Keratinocyte (primary cell): ENCODE measurements at regions not wholly inside any gene's neighbourhood (a gene's known extent, or its start where the extent isn't known, plus 50 kb on each side); places are given as distances from the start of the nearest gene placed in this dataset.

Experiments
- CTCF ChIP-seq, 3 experiments: IDR thresholded peaks in 1 of 3; conservative IDR thresholded peaks in 1 of 3; optimal IDR thresholded peaks in 1 of 3; 2 replicates in 2 of 3; 3 replicates in 1 of 3; pipeline versions ENCODE3 to v1.5.1; 2011; ENCODE audit warnings: low read length in 3 of 3, mild to moderate bottlenecking in 3 of 3, moderate library complexity in 2 of 3, control low read depth in 1 of 3, inconsistent platforms in 1 of 3; ENCODE audit not compliant: insufficient read depth in 2 of 3; ENCODE audit errors: extremely low read depth in 1 of 3
- EZH2 ChIP-seq: IDR thresholded peaks from one replicate; pipeline ENCODE4 v1.6.1; 2012; ENCODE audit warnings: inconsistent platforms, mild to moderate bottlenecking, low read length, moderate library complexity

- TF ChIP-seq CTCF (optimal IDR thresholded peaks at IDR 0.05 in 1 of 3, IDR thresholded peaks at IDR 0.05 in 1 of 3, conservative IDR thresholded peaks at IDR 0.05 in 1 of 3; ENCODE audit: extremely low read depth in 1 of 3, insufficient read depth in 2 of 3, low read length in 3 of 3): no peak
- TF ChIP-seq EZH2: no peak
Observed at GRCh38 chr6:44020148-44020547, 107.1 kb downstream of the MRPL14 start.
